Skin epidermis (tissue), 12 donors: ENCODE measurements at regions not wholly inside any gene's neighbourhood (a gene's known extent, or its start where the extent isn't known, plus 50 kb on each side); places are given as distances from the start of the nearest gene placed in this dataset.
"Not testable (repeated sequence)": the region's sequence is repeated elsewhere in the genome, so short reads cannot be mapped to it uniquely, and the experiment has no call there.

Source experiments
- H3K27ac ChIP-seq, 21 experiments: fragments of 200-600 bp; sonication (generic) in 11 of 21; one replicate each; pipeline ENCODE4 v1.5.0; 2020; ENCODE audit warnings: mild to moderate bottlenecking in 3 of 21, inconsistent platforms in 2 of 21, moderate library complexity in 2 of 21
- H3K4me3 ChIP-seq, 7 experiments: fragments of 200-600 bp; sonication (generic) in 2 of 7; one replicate each; pipeline ENCODE4 v1.5.0; 2020; ENCODE audit warnings: inconsistent platforms in 2 of 7, mild to moderate bottlenecking in 2 of 7, moderate library complexity in 1 of 7

- no peak overlapping the region for H3K27ac ChIP-seq
Observed at GRCh38 chr6:156191895-156192294, 585.3 kb upstream of the ARID1B start.

GRCh38 chr6:156191390-156191789, 585.8 kb upstream of the ARID1B start:
- H3K4me3 ChIP-seq, result not testable (repeated sequence)

More at GRCh38 chr6:156191895-156192294, 585.3 kb upstream of the ARID1B start:
- no peak overlapping the region for H3K4me3 ChIP-seq

GRCh38 chr6:156190270-156190669, 586.9 kb upstream of the ARID1B start:
- Histone ChIP-seq H3K4me3 (no peak overlapping the region), H3K27ac (peak overlapping the region in 3 of 21 experiments; percentile 10 to 60 (median 48))

More at GRCh38 chr6:156191390-156191789, 585.8 kb upstream of the ARID1B start:
- not testable (repeated sequence) for H3K27ac ChIP-seq

- Histone ChIP-seq H3K27ac (peak overlapping the region in 2 of 21 experiments; percentile 10 to 48), H3K4me3 (no peak overlapping the region)
Observed at GRCh38 chr6:156189714-156190113, 587.5 kb upstream of the ARID1B start.

GRCh38 chr6:156189195-156189594, 588.0 kb upstream of the ARID1B start:
- H3K4me3 ChIP-seq, result no peak overlapping the region

GRCh38 chr6:156185113-156185512, 592.1 kb upstream of the ARID1B start:
- no peak overlapping the region for H3K4me3 ChIP-seq
- H3K27ac ChIP-seq, result no peak overlapping the region

More at GRCh38 chr6:156189195-156189594, 588.0 kb upstream of the ARID1B start:
- peak overlapping the region in 1 of 21 experiments; percentile 23 for H3K27ac ChIP-seq

- Histone ChIP-seq H3K4me3 (no peak overlapping the region), H3K27ac (no peak overlapping the region)
Observed at GRCh38 chr6:156183678-156184077, 593.5 kb upstream of the ARID1B start.

GRCh38 chr6:156182356-156182755, 594.8 kb upstream of the ARID1B start:
- H3K27ac ChIP-seq, result no peak overlapping the region
- no peak overlapping the region for H3K4me3 ChIP-seq

GRCh38 chr6:156181506-156181905, 595.7 kb upstream of the ARID1B start:
- no peak overlapping the region for H3K4me3 ChIP-seq
- H3K27ac ChIP-seq, result no peak overlapping the region

GRCh38 chr6:156175971-156176421, 601.2 kb upstream of the ARID1B start:
- H3K4me3 ChIP-seq, result no peak overlapping the region
- H3K27ac ChIP-seq, result no peak overlapping the region

- Histone ChIP-seq H3K4me3 (no peak overlapping the region), H3K27ac (peak overlapping the region in 1 of 21 experiments; percentile 3)
Observed at GRCh38 chr6:156175433-156175832, 601.7 kb upstream of the ARID1B start.

- Histone ChIP-seq H3K4me3 (no peak overlapping the region), H3K27ac (no peak overlapping the region)
Observed at GRCh38 chr6:156174031-156174890, 602.9 kb upstream of the ARID1B start.

- H3K27ac ChIP-seq, result no peak overlapping the region
- no peak overlapping the region for H3K4me3 ChIP-seq
Observed at GRCh38 chr6:156169371-156169770, 607.8 kb upstream of the ARID1B start.

GRCh38 chr6:156167625-156168071, 609.5 kb upstream of the ARID1B start:
- H3K4me3 ChIP-seq, result peak overlapping the region in 1 of 7 experiments; percentile 4
- peak overlapping the region in 18 of 21 experiments; percentile 4 to 87 (median 42) for H3K27ac ChIP-seq

GRCh38 chr6:156167016-156167624, 610.1 kb upstream of the ARID1B start:
- peak overlapping the region in 19 of 21 experiments; percentile 1 to 87 (median 29) for H3K27ac ChIP-seq
- H3K4me3 ChIP-seq, result peak overlapping the region in 1 of 7 experiments; percentile 4

GRCh38 chr6:156166093-156166492, 611.1 kb upstream of the ARID1B start:
- Histone ChIP-seq H3K4me3 (no peak overlapping the region), H3K27ac (peak overlapping the region in 5 of 21 experiments; percentile 25 to 87 (median 38))

GRCh38 chr6:156164701-156165452, 612.3 kb upstream of the ARID1B start:
- Histone ChIP-seq H3K4me3 (no peak overlapping the region), H3K27ac (peak overlapping the region in 4 of 21 experiments; percentile 44 to 48 (median 44))

- H3K4me3 ChIP-seq, result no peak overlapping the region
- no peak overlapping the region for H3K27ac ChIP-seq
Observed at GRCh38 chr6:156163311-156163710, 613.9 kb upstream of the ARID1B start.

GRCh38 chr6:156161471-156161870, 615.7 kb upstream of the ARID1B start:
- no peak overlapping the region for H3K4me3 ChIP-seq

GRCh38 chr6:156160795-156161165, 616.4 kb upstream of the ARID1B start:
- Histone ChIP-seq H3K27ac (no peak overlapping the region), H3K4me3 (no peak overlapping the region)

More at GRCh38 chr6:156161471-156161870, 615.7 kb upstream of the ARID1B start:
- H3K27ac ChIP-seq, result no peak overlapping the region
